Mesothelial cell of epicardium (in vitro differentiated cells): ENCODE measurements at regions not wholly inside any gene's neighbourhood (a gene's known extent, or its start where the extent isn't known, plus 50 kb on each side); places are given as distances from the start of the nearest gene placed in this dataset.

Experiments used
- DNase-seq, 2 experiments: peaks; one replicate each; pipeline ENCODE4 v3.0.0; 2021; ENCODE audit warnings: low spot score in 2 of 2; ENCODE audit not compliant: unreplicated experiment in 2 of 2
- H3K27ac Mint-ChIP-seq: 2 replicates; pipeline ENCODE4 v1.8.0; 2021; ENCODE audit warnings: mixed read lengths
- H3K27me3 Mint-ChIP-seq: 2 replicates; pipeline ENCODE4 v1.8.0; 2021; ENCODE audit warnings: low read depth, mixed read lengths
- H3K36me3 Mint-ChIP-seq: 2 replicates; pipeline ENCODE4 v1.8.0; 2021; ENCODE audit warnings: mixed read lengths
- H3K4me1 Mint-ChIP-seq: 2 replicates; pipeline ENCODE4 v1.8.0; 2021; ENCODE audit warnings: mixed read lengths
- H3K4me3 Mint-ChIP-seq: 2 replicates; pipeline ENCODE4 v1.8.0; 2021; ENCODE audit warnings: mild to moderate bottlenecking, moderate library complexity, mixed read lengths
- H3K9me3 Mint-ChIP-seq: 2 replicates; pipeline ENCODE4 v1.8.0; 2021; ENCODE audit warnings: mixed read lengths
- CTCF ChIP-seq: fragments of 200-600 bp; sonication (generic); IDR thresholded peaks from one replicate; pipeline ENCODE4 v1.5.0; 2021; ENCODE audit warnings: antibody characterized with exemption; ENCODE audit not compliant: unreplicated experiment

GRCh38 chr2:40841856-40842255 lies 390.0 kb upstream of the SLC8A1 start:
- Mint-ChIP-seq H3K4me1 (no peaks in the 10 kb centered on the region), H3K27ac (no peak overlapping the region), H3K9me3 (peaks cover 4% of the 10 kb centered on the region), H3K36me3 (no peaks in the 10 kb centered on the region), H3K27me3 (no peaks in the 10 kb centered on the region), H3K4me3 (no peak overlapping the region)
- TF ChIP-seq CTCF, result no peak
- no peak for DNase-seq

- Mint-ChIP-seq H3K9me3 (peaks cover 4% of the 10 kb centered on the region), H3K27ac (no peak overlapping the region), H3K36me3 (no peaks in the 10 kb centered on the region), H3K27me3 (no peaks in the 10 kb centered on the region), H3K4me3 (no peak overlapping the region), H3K4me1 (no peaks in the 10 kb centered on the region)
- no peak for TF ChIP-seq CTCF
- no peak for DNase-seq
Measured at GRCh38 chr2:40844353-40845277, 392.7 kb upstream of the SLC8A1 start.

- no peak overlapping the region for H3K4me3 Mint-ChIP-seq
- no peak for DNase-seq
- TF ChIP-seq CTCF, result no peak
- H3K9me3 Mint-ChIP-seq, result peaks cover 12% of the 10 kb centered on the region
- no peaks in the 10 kb centered on the region for H3K36me3 Mint-ChIP-seq
- H3K4me1 Mint-ChIP-seq, result no peaks in the 10 kb centered on the region
- no peaks in the 10 kb centered on the region for H3K27me3 Mint-ChIP-seq
- no peak overlapping the region for H3K27ac Mint-ChIP-seq
Measured at GRCh38 chr2:40851661-40852060, 399.8 kb upstream of the SLC8A1 start.

GRCh38 chr2:40859617-40860016 lies 407.7 kb upstream of the SLC8A1 start:
- H3K4me1 Mint-ChIP-seq, result no peaks in the 10 kb centered on the region
- TF ChIP-seq CTCF, result no peak
- no peaks in the 10 kb centered on the region for H3K27me3 Mint-ChIP-seq
- H3K4me3 Mint-ChIP-seq, result no peak overlapping the region
- DNase-seq, result no peak
- H3K36me3 Mint-ChIP-seq, result no peaks in the 10 kb centered on the region
- no peak overlapping the region for H3K27ac Mint-ChIP-seq
- H3K9me3 Mint-ChIP-seq, result peaks cover 12% of the 10 kb centered on the region

GRCh38 chr2:40867829-40868228 lies 415.9 kb upstream of the SLC8A1 start:
- Mint-ChIP-seq H3K4me3 (no peak overlapping the region), H3K27me3 (no peaks in the 10 kb centered on the region), H3K36me3 (no peaks in the 10 kb centered on the region), H3K4me1 (peaks cover 5% of the 10 kb centered on the region), H3K27ac (no peak overlapping the region), H3K9me3 (no peaks in the 10 kb centered on the region)
- DNase-seq, result no peak
- TF ChIP-seq CTCF, result no peak
